SU-DHL-6 (cell line): ENCODE measurements at regions not wholly inside any gene's neighbourhood (a gene's known extent, or its start where the extent isn't known, plus 50 kb on each side); places are given as distances from the start of the nearest gene placed in this dataset.

Experiments used
- H2AFZ ChIP-seq: fragments of 200-600 bp; sonication (generic); 2 replicates; pipeline ENCODE4 v1.6.1; 2014; ENCODE audit warnings: low read depth, mild to moderate bottlenecking, moderate library complexity, mixed read lengths, antibody characterized with exemption, low read length; ENCODE audit not compliant: severe bottlenecking
- H3F3A ChIP-seq: fragments of 200-600 bp; shearing (Covaris generic); 2 replicates; pipeline ENCODE4 v1.6.0; 2016; ENCODE audit warnings: antibody characterized with exemption, mild to moderate bottlenecking; ENCODE audit not compliant: insufficient read depth
- H3K27ac ChIP-seq: fragments of 200-600 bp; sonication (generic); 2 replicates; pipeline ENCODE4 v1.5.1; 2016; ENCODE audit warnings: low read depth, mild to moderate bottlenecking, low read length, moderate library complexity, mixed read lengths
- H3K27me3 ChIP-seq: fragments of 200-600 bp; sonication (generic), shearing (Covaris generic); 2 replicates; pipeline ENCODE4 v1.6.0; 2014; ENCODE audit warnings: mild to moderate bottlenecking, low read length
- H3K36me3 ChIP-seq: fragments of 200-600 bp; sonication (generic); 2 replicates; pipeline ENCODE4 v1.6.1; 2014; ENCODE audit warnings: mild to moderate bottlenecking, low read length, mixed read lengths
- H3K4me2 ChIP-seq: fragments of 300-600, 200-600 bp; shearing (Covaris generic), sonication (generic); 2 replicates; pipeline ENCODE4 v1.6.0; 2014; ENCODE audit warnings: low read length, low read depth, mild to moderate bottlenecking; ENCODE audit not compliant: poor library complexity, severe bottlenecking
- H3K4me3 ChIP-seq: fragments of 200-600 bp; sonication (generic); 2 replicates; pipeline ENCODE4 v1.5.1; 2014; ENCODE audit warnings: antibody characterized with exemption, low read length, mild to moderate bottlenecking, mixed read lengths; ENCODE audit not compliant: insufficient read depth, poor library complexity, severe bottlenecking
- H3K79me2 ChIP-seq: fragments of 200-600 bp; sonication (generic); 2 replicates; pipeline ENCODE4 v1.6.1; 2014; ENCODE audit warnings: mild to moderate bottlenecking, low read length, moderate library complexity; ENCODE audit not compliant: insufficient read depth
- H3K9ac ChIP-seq: fragments of 200-600 bp; sonication (generic); 2 replicates; pipeline ENCODE4 v1.7.0; 2014; ENCODE audit warnings: mild to moderate bottlenecking, low read length
- H3K9me2 ChIP-seq: fragments of 200-600 bp; sonication (generic); replicated peaks from 2 replicates; pipeline ENCODE4 v1.6.1; 2014; ENCODE audit warnings: low read length; ENCODE audit not compliant: insufficient read depth
- H3K9me3 ChIP-seq: fragments of 200-600 bp; sonication (generic); 2 replicates; pipeline ENCODE4 v1.6.1; 2014; ENCODE audit warnings: low read length, mixed read lengths; ENCODE audit not compliant: insufficient read depth
- H4K20me1 ChIP-seq: fragments of 200-600 bp; sonication (generic); 2 replicates; pipeline ENCODE4 v1.6.1; 2014; ENCODE audit warnings: low read depth, mild to moderate bottlenecking, antibody characterized with exemption, low read length, moderate library complexity, mixed read lengths
- CTCF ChIP-seq: fragments of 200-600 bp; sonication (generic); IDR thresholded peaks from one replicate; pipeline ENCODE4 v1.5.1; 2017; ENCODE audit warnings: antibody characterized with exemption, mild to moderate bottlenecking, low read length, moderate library complexity; ENCODE audit not compliant: insufficient read depth, poor library complexity, severe bottlenecking
- EZH2phosphoT487 ChIP-seq: fragments of 200-600 bp; sonication (generic), shearing (Covaris generic); conservative IDR thresholded peaks from 2 replicates; pipeline ENCODE4 v1.6.1; 2018; ENCODE audit warnings: mild to moderate bottlenecking, antibody characterized with exemption, low read length, moderate library complexity, mixed read lengths

GRCh38 chr6:144551339-144551738 lies 266.2 kb downstream of the UTRN start:
- H3K9me3 ChIP-seq = no peaks in the 10 kb centered on the region
- no peaks in the 10 kb centered on the region for H3K27me3 ChIP-seq
- no peaks in the 10 kb centered on the region for H3F3A ChIP-seq
- H3K9ac ChIP-seq = no peak overlapping the region
- no peaks in the 10 kb centered on the region for H3K79me2 ChIP-seq
- H3K9me2 ChIP-seq = no peaks in the 10 kb centered on the region
- H4K20me1 ChIP-seq = no peaks in the 10 kb centered on the region
- H3K36me3 ChIP-seq = no peaks in the 10 kb centered on the region
- no peak overlapping the region for H2AFZ ChIP-seq
- H3K4me3 ChIP-seq = no peak overlapping the region
- H3K27ac ChIP-seq = no peak overlapping the region
- TF ChIP-seq EZH2phosphoT487 = no peak
- TF ChIP-seq CTCF = no peak
- H3K4me2 ChIP-seq = no peak overlapping the region

- TF ChIP-seq EZH2phosphoT487 = no peak
- TF ChIP-seq CTCF = no peak
- H3K4me2 ChIP-seq = no peak overlapping the region
- H3K9me3 ChIP-seq = no peaks in the 10 kb centered on the region
- no peaks in the 10 kb centered on the region for H3K27me3 ChIP-seq
- H3K9ac ChIP-seq = no peak overlapping the region
- no peaks in the 10 kb centered on the region for H3K9me2 ChIP-seq
- H3K27ac ChIP-seq = no peak overlapping the region
- H3K79me2 ChIP-seq = no peaks in the 10 kb centered on the region
- H4K20me1 ChIP-seq = no peaks in the 10 kb centered on the region
- H2AFZ ChIP-seq = no peak overlapping the region
- H3F3A ChIP-seq = no peaks in the 10 kb centered on the region
- H3K36me3 ChIP-seq = no peaks in the 10 kb centered on the region
- H3K4me3 ChIP-seq = no peak overlapping the region
Measured at GRCh38 chr6:144555066-144555465, 269.9 kb downstream of the UTRN start.

GRCh38 chr6:144559865-144560593 lies 274.9 kb downstream of the UTRN start:
- H3K9ac ChIP-seq = no peak overlapping the region
- no peaks in the 10 kb centered on the region for H3K79me2 ChIP-seq
- H3K4me2 ChIP-seq = no peak overlapping the region
- no peaks in the 10 kb centered on the region for H3F3A ChIP-seq
- H3K9me2 ChIP-seq = no peaks in the 10 kb centered on the region
- H3K36me3 ChIP-seq = no peaks in the 10 kb centered on the region
- no peaks in the 10 kb centered on the region for H3K9me3 ChIP-seq
- H3K4me3 ChIP-seq = no peak overlapping the region
- no peaks in the 10 kb centered on the region for H4K20me1 ChIP-seq
- TF ChIP-seq CTCF (no peak), EZH2phosphoT487 (no peak)
- no peak overlapping the region for H2AFZ ChIP-seq
- no peak overlapping the region for H3K27ac ChIP-seq
- H3K27me3 ChIP-seq = no peaks in the 10 kb centered on the region
